HEK293T (cell line): ENCODE measurements at regions not wholly inside any gene's neighbourhood (a gene's known extent, or its start where the extent isn't known, plus 50 kb on each side); places are given as distances from the start of the nearest gene placed in this dataset.

Source experiments
- BHLHE40 ChIP-seq: fragments of 450-650 bp; IDR thresholded peaks from 2 replicates; pipeline ENCODE4 v1.6.1; 2016; ENCODE audit warnings: mild to moderate bottlenecking, moderate library complexity, borderline replicate concordance
- CTBP1 ChIP-seq: fragments of 450-650 bp; IDR thresholded peaks from 2 replicates; pipeline ENCODE4 v1.6.1; 2016; ENCODE audit warnings: borderline replicate concordance
- ELF4 ChIP-seq: fragments of 450-650 bp; IDR thresholded peaks from 2 replicates; pipeline ENCODE4 v1.6.1; 2017; ENCODE audit warnings: antibody characterized with exemption
- FOXK2 ChIP-seq: fragments of 450-650 bp; IDR thresholded peaks from 2 replicates; pipeline ENCODE4 v1.6.1; 2016; ENCODE audit warnings: mild to moderate bottlenecking
- HDGF ChIP-seq: fragments of 450-650 bp; IDR thresholded peaks from 2 replicates; pipeline ENCODE4 v1.6.1; 2017; ENCODE audit warnings: antibody characterized with exemption, borderline replicate concordance
- LEF1 ChIP-seq: fragments of 450-650 bp; IDR thresholded peaks from 2 replicates; pipeline ENCODE4 v1.6.1; 2017; ENCODE audit warnings: mild to moderate bottlenecking, borderline replicate concordance
- SP1 ChIP-seq: fragments of 450-650 bp; IDR thresholded peaks from 2 replicates; pipeline ENCODE4 v1.6.1; 2017
- ZNF384 ChIP-seq: fragments of 450-650 bp; IDR thresholded peaks from 2 replicates; pipeline ENCODE4 v1.6.1; 2016

DNA sequence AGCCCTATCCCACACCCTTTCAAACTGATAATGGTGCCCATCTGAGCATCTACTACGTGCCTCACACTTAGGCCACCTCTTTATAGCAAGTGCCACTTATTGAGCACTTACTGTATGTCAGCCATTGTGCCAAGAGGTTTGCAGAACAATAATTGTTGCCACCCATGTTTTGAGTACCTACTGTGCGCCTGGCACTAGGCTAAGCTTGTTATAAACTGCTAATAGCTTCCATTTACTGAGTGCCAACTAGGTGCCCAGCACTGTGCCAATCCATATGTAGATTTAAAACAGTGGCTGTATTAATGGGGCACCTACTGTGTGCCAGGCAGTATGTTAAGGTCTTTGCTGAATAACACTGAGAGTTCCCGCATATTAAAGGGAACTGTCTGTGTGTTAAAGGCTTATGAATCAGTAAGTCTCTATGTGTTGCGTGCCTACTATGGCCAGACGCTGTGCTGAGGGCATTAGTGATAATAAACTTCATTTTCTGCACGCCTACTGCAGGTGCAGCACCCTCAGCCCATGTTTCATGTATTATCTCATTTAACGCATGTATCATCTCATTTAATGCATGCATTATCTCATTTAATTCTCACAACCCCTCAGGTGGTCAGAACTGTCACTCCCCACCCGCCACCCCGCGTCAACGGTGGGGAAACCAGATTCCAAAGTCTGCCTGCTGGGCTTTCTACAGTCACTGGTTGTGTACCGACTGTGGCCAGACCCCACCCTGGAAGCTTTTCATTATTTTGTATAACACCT, 105.0 kb downstream of the PTPRS start:
- TF ChIP-seq BHLHE40 (no peak), ZNF384 (no peak), ELF4 (no peak), CTBP1 (no peak), FOXK2 (no peak), SP1 (no peak), LEF1 (no peak), HDGF (no peak)
